ENCODE measurements at regions not wholly inside any gene's neighbourhood (a gene's known extent, or its start where the extent isn't known, plus 50 kb on each side); places are given as distances from the start of the nearest gene placed in this dataset.

GRCh38 chr21:38963006-38963405, 157.3 kb downstream of the ETS2 start:
- Histone ChIP-seq H3K9me3 (no peaks in the 10 kb centered on the region), H3K27me3 (no peaks in the 10 kb centered on the region), H3K4me3 (no peak overlapping the region), H3K27ac (no peak overlapping the region), H3K36me3 (no peaks in the 10 kb centered on the region), H3K4me1 (peaks cover 8 to 17% of the 10 kb centered on the region in 2 donors)
- no peak for ATAC-seq
- intact Hi-C loops (cut with DNase I), result no loop called here
- no peak for TF ChIP-seq CTCF (IDR thresholded peaks at IDR 0.05)
- DNase-seq, result no peak

DNA sequence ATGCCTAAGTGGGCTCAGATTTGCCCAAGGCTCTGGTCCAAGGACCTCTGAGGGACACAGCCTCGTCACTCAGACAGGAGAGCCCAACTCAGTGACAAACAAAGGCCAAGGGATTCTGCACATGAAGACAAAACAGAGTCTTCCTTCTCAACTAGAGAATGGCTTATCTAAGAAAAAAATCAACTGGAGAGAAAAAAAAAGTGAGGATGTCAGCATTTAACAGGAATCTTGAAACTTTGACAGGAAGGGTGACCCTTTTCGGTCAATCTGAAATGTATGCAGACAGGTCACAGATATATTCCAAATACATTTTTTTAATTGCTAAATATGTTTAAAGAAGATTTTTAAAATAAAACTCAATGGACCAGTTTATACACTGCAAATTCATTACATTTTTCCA, 154.5 kb downstream of the ETS2 start:
- no peak overlapping the region for H3K4me3 ChIP-seq
- intact Hi-C loops (cut with DNase I), result no loop called here
- peaks cover 14 to 37% of the 10 kb centered on the region in 2 donors for H3K4me1 ChIP-seq
- TF ChIP-seq CTCF (IDR thresholded peaks at IDR 0.05), result no peak
- peak overlapping the region in 1 of 2 donors; percentile 51 for H3K27ac ChIP-seq
- no peaks in the 10 kb centered on the region for H3K9me3 ChIP-seq
- DNase-seq (no peak), ATAC-seq (no peak)
- H3K36me3 ChIP-seq, result no peaks in the 10 kb centered on the region
- no peaks in the 10 kb centered on the region for H3K27me3 ChIP-seq

GRCh38 chr21:38959692-38960061, 153.9 kb downstream of the ETS2 start:
- Histone ChIP-seq H3K4me1 (peaks cover 17 to 37% of the 10 kb centered on the region in 2 donors), H3K36me3 (no peaks in the 10 kb centered on the region), H3K27me3 (no peaks in the 10 kb centered on the region), H3K9me3 (no peaks in the 10 kb centered on the region), H3K4me3 (no peak overlapping the region), H3K27ac (peak overlapping the region; percentile 51 to 65)
- ATAC-seq (no peak), DNase-seq (no peak)
- intact Hi-C loops (cut with DNase I), result no loop called here
- TF ChIP-seq CTCF (IDR thresholded peaks at IDR 0.05), result no peak

GRCh38 chr21:38958940-38959691, 153.4 kb downstream of the ETS2 start:
- Histone ChIP-seq H3K4me1 (peaks cover 17 to 37% of the 10 kb centered on the region in 2 donors), H3K9me3 (no peaks in the 10 kb centered on the region), H3K27ac (peak overlapping the region; percentile 51 to 65), H3K4me3 (no peak overlapping the region), H3K27me3 (no peaks in the 10 kb centered on the region), H3K36me3 (no peaks in the 10 kb centered on the region)
- intact Hi-C loops (cut with DNase I), result no loop called here
- TF ChIP-seq CTCF (IDR thresholded peaks at IDR 0.05), result no peak
- peak; percentile 50 for ATAC-seq
- peak in 1 of 4 donors; percentile 58 for DNase-seq

DNA sequence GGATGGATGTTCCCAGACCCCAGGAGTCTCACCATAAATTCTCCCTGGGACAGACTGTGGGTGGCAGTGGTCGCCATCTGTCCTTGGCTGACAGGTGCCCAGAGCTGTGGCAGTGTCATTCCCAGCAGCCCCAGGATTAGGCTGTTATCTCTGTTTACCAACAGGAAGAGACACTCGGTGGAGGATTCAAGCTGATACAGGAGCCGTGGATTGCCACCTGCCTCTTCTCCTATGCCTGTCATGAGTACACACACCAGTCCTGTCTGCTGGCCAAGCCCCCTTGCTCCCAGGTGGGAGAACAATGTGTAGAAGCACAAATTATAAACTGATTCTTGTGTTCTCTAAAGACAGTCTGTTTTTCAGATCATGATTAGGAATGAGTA, 152.6 kb downstream of the ETS2 start:
- Histone ChIP-seq H3K4me3 (no peak overlapping the region), H3K27me3 (no peaks in the 10 kb centered on the region), H3K9me3 (no peaks in the 10 kb centered on the region), H3K27ac (peak overlapping the region; percentile 51 to 65), H3K36me3 (no peaks in the 10 kb centered on the region), H3K4me1 (peaks cover 17 to 37% of the 10 kb centered on the region in 2 donors)
- no peak for TF ChIP-seq CTCF (IDR thresholded peaks at IDR 0.05)
- DNase-seq (no peak), ATAC-seq (no peak)
- intact Hi-C loops (cut with DNase I), result no loop called here

Measured in left lung (tissue), 4 donors.